Stimulated activated CD4-positive, alpha-beta T cell treated with anti-CD3 and anti-CD28 coated beads, Interleukin-1b, Interleukin-23, amount 100 ng/mL, for 48 hours (primary cell): ENCODE measurements at regions not wholly inside any gene's neighbourhood (a gene's known extent, or its start where the extent isn't known, plus 50 kb on each side); places are given as distances from the start of the nearest gene placed in this dataset.
"Not testable (repeated sequence)": the region's sequence is repeated elsewhere in the genome, so short reads cannot be mapped to it uniquely, and the experiment has no call there.

Experiments
- DNase-seq: peaks from one replicate; pipeline ENCODE4 v3.0.0-alpha.2; 2020

GRCh38 chr1:4227986-4228385 is 327.9 kb upstream of the C1orf174 start:
- DNase-seq: no peak

- DNase-seq: no peak
Observed at GRCh38 chr1:4253935-4254334, 353.9 kb upstream of the C1orf174 start.

GRCh38 chr1:4256351-4256750 is 356.3 kb upstream of the C1orf174 start:
- DNase-seq: no peak

GRCh38 chr1:4258146-4258777 is 358.2 kb upstream of the C1orf174 start:
- not testable (repeated sequence) for DNase-seq

DNA sequence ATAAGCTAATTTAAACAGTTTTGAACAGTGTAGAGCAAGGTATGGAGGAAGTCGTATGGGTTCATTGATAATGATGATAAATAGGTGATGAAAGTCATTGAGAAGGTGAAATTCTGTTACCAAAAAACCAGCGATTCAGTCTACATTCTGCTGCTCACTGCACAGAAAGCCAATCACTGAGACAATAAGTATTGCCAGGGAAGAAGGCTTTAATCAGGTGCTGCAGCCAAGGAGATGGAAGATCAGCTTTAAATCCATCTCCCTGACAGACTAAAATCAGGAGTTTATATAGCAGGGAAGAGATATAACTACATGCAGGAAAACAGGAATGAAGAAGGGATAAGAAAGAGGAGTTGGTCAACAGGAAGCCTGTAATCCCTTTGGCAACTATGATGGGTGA is 361.3 kb upstream of the C1orf174 start:
- no peak for DNase-seq

DNA sequence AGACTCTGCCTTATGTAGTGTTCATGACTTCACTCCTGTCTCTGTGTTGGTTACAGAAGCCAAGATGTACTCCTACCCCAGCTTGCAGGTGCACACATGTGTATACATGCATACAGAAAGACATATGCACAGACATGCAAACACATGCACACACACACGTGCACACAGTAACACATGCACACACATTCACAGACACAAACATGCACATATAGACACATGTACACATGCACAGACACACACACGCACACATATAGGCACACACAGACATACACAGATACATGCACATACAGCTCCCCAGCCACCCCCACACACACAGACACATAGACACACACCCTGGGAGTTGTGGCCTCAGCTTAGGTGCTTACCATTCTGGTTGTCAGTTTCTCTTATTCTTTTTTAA is 362.6 kb upstream of the C1orf174 start:
- no peak for DNase-seq

DNA sequence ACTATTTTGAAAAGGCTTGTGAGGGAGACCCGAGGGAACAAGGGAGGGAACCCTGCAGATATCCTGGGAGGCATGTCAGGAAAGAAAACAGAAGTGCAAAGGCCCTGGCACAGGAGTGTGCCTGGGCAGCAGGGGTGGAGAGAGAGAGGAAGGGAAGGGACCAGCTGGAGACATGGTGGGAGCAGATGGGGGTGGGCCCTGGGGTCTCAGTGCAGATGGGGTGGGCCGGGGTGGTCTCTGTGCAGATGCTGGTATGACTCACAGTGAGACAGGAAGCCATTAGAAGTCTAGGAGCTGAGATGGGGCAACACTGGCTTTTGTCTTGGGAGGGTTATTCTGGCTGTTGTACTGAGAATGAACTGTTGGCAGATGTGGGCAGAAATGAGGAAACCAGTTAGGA is 363.6 kb upstream of the C1orf174 start:
- DNase-seq: no peak

DNA sequence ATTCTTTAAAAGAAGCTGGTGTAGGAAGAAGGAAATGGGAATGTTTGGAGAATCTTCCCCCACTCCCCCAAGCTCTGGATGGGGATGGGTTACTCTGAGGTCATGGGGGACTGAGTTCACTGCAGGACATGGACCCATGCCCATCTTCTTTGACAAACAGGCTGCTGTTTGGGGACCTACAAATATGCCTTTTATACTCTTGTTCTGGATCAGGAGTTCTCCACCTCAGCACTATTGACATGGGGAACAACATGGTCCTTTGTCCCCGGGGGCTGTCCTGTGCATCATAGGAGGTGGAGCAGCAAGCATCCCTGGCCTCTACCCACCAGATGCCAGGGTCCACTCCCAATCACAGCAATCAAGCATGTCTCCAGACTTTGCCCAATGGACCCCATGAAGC is 365.8 kb upstream of the C1orf174 start:
- no peak for DNase-seq

- no peak for DNase-seq
Observed at GRCh38 chr1:4267381-4268261, 367.5 kb upstream of the C1orf174 start.

DNA sequence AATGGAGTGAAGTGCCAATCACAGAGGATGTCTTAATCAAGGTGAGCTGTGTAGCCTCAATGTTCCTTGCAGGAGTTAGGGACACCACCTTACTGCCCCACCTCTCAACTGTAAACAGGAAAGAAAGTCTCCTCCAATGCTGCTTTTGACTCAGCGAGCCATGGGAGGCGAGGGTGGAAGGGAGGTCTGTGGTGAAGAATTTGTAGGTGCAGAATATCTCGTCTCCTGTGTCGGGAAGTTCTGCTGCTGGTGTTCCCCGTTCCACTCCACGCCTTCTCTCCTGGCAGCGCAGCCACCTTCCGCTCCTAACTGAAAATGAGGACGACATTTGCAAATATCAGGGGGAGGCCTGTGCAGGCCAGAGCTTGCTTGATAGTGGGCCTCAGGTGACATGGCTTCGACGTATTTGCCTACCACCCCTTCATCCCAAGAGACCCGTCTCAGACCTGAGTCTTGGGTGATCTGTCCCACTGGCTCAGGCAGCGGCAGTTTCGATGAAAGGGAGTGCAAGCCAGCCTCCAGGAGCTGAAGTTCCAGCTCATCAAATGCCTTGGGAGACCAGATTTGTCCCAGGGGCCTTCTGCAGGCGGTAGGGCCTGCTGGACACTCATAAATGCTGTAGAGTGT is 368.3 kb upstream of the C1orf174 start:
- no peak for DNase-seq

DNA sequence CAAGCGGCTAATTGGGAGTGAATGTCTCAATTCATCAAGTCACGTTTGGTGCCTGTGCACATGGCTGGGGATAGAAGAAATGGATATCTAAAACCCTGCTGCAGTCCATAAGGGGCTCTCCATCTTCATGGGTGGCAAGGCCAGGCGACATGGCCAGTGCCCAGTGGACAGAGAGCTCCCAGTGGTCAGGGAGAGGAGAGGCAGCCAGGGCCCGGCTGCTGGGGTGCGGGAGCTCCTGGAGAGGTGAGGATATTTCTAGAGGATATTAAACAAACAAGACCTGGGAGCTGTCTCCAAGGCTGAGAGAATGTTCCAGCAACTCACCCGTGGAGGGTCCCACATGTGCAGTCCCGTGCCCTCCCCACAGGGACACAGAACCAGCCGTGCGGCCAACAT is 368.8 kb upstream of the C1orf174 start:
- no peak for DNase-seq

DNA sequence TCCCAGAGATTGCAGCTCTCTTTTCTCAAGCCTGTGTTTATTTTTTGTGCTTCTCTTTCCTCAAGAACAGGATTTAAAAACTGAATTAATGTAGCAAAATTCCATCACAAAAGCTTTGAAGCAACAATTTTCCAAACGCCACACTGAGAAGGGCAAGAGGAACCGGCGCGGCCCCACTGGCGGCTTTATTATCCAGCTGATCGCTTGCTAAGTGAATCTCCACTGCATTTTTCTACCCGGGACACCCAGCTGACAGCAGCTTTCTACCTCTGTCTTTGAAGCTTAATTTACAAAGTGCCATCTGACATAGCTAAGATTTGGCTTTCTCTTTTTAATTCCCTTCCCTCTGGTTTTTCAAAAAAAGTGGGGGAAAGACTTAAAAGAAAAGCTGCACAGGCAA is 369.3 kb upstream of the C1orf174 start:
- no peak for DNase-seq

DNA sequence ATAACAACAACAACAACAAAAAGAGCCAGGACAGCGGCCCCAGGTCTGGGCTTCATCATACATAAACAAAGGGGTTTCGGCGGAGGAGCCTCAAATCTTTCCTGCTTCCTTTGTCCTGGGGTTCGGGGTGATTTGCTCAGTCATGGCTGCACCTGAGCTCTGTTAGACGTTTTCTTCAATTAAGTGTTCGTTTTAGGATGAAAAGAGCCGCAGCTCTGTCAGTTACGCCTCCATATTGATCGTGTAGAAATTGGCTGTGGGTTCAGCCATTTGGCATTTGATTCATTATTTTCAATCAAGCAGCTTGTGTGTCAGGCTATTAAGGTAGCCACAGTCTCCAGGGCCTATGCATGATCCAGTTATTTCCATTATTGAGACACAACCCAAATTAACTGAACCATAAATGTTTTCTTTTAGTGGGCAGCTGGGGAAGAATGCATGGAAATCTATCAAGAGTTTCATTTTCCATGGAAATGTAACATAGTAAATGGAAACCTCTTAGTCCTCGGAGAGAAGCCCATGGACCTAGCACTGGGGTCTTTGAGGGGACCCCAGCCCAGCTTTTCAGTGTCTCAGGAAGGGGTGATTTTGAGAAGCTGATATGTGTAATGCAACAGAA is 370.0 kb upstream of the C1orf174 start:
- DNase-seq: no peak

DNA sequence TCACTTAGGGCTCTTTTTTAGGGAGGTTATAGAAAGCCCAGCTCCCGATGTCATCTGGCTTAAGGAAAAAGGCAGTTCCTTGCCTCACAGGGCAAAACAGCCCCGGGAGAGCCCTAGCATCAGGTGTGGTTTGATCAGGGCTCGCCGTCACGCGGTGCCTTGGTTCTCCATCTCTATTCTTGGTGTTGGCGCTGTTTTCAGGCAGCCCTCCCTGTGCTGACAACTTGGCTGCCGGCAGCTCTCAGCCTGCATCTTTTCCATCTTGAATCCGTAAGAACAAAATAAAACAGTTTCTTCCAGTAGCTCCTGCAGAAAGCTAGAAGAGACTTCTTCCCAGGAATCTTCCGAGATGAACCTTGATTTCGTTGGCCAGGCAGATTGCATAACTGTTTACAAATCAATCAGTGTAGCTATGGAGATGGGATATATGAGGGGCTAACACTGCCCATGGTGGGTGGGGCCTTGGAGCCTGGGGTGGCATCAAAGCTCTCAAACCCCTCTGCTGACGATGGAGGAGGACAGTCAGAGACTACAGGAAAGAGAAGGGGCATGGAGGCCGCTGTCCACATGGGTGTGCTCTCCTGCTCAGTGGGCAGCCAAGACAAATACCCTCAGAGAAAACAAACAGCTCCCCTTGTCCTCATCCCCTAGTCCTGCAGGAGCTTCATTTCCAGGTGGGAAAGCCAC is 370.7 kb upstream of the C1orf174 start:
- no peak for DNase-seq

- no peak for DNase-seq
Observed at GRCh38 chr1:4271338-4271998, 371.4 kb upstream of the C1orf174 start.

DNA sequence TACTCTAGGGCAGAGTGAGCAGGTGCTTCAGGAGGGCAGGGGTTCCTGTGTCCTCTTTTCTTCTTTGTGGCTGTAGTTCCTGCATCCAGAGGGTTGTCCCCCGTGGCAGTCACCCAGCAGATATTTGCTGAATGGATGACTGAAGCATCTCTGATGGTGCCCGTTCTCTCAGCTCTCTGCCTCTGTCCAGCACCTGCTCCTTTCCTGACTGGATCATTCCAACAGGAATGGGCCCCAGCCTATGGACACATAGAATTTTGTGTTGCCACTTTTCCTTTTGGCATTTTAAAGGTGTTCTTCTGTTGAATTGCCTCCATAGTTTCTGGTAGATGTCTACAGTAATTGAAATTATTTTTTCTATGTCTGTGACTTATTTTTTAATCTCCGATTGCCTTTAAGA is 372.5 kb upstream of the C1orf174 start:
- DNase-seq: no peak

DNA sequence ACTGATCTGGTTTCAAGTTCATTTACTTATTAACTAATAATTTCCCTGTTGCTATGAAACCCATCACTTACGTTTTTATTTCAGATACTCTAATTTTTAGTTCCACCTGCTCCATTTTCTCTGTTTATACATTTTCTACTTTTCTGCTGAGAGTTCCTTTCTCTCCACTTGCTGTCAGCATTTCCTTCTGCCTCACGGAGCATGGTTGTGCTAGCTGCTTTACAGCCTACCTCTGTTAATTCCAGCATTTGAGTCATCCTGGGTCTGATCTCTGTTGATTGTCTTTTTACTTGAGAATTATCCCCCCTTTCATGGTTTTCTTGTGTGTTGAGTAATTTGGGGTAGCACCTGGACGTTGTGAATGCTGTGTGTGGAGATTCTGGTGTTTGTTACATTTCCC is 373.2 kb upstream of the C1orf174 start:
- no peak for DNase-seq

- DNase-seq: no peak
Observed at GRCh38 chr1:4273747-4274146, 373.7 kb upstream of the C1orf174 start.

DNA sequence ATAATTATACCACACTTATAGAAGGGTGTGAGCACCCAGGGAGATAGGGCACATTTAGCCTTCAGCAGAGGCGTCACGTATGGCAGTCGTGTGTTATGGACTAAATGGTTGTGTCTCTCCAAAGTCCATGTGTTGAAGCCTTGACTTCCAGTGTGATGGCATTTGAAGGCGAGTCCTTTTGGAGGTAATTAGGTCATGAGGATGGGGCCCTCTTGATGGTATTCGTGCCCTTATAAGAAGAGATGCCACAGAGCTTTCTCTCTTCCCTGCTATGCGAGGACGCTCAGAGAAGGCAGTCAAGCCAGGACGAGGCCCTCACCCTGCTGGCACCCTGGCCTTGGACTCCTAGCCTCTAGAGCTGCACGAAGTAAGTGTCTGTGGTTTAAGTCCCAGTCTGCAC is 375.0 kb upstream of the C1orf174 start:
- no peak for DNase-seq

GRCh38 chr1:4276238-4276637 is 376.2 kb upstream of the C1orf174 start:
- DNase-seq: no peak

- DNase-seq: no peak
Observed at GRCh38 chr1:4277598-4277997, 376.8 kb upstream of the AJAP1 start.

DNA sequence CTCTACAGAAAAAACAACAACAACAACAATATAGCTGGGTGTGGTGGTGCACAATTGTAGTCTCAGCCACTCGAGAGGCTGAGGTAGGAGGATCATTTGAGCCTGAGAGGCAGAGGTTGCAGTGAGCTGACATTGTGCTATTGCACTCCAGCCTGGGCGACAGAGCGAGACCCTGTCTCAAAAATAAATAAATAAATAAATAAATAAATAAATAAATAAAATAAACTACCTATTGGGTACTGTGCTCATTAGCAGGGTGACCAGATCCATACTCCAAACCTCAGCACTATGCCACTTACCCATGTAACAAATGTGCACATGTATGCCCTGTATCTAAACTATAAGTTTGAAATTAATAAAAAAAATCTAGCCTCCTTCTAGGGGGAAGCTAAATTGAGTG is 369.4 kb upstream of the AJAP1 start:
- no peak for DNase-seq

DNA sequence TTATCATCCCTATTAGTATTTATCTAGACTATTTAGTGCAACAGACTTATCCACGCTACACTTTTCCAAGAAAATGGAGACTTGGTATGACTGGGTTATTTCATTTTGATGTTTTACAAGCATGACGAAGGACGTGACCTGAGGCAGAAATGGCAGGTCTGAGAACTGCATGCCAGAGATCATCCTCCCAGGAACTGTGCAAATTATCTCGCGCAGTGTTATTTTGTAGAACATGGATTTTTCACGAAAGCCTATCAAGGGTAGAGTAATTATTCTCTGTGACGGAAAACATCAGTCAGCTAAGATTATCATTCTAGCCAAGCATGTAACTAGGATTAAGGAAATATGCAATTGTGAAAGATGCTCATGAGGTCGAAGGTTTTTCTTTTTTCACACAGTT is 361.5 kb upstream of the AJAP1 start:
- DNase-seq: no peak
